HCT116 (cell line): ENCODE measurements at regions not wholly inside any gene's neighbourhood (a gene's known extent, or its start where the extent isn't known, plus 50 kb on each side); places are given as distances from the start of the nearest gene placed in this dataset.

ENCODE experiments used
- ATAC-seq: fragments of 200-7000 bp; cut with Tn5 transposase; 2 replicates; pipeline ENCODE4 v1.9.1; 2020; ENCODE audit warnings: mild to moderate bottlenecking, moderate library complexity
- BruUV-seq: library from RNA; stranded (reverse); fragments of 400-500 nt; replicated peaks from 2 replicates; lab custom pipeline; 2021; lab: Mats Ljungman, UMichigan
- CTCF ChIA-PET: fragments of 300-600 bp; sonication (Branson Sonifier 250); formaldehyde crosslinking; loops from one replicate; lab custom pipeline; 2021; ENCODE audit warnings: antibody characterized with exemption; lab: Charles Lee
- POLR2A ChIA-PET: fragments of 300-600, 350-600 bp; sonication (Branson Sonifier 250); formaldehyde crosslinking; loops from one replicate; lab custom pipeline; 2021; ENCODE audit warnings: antibody characterized with exemption; lab: Charles Lee
- RAD21 ChIA-PET, 2 experiments: fragments of 300-600 bp; sonication (Branson Sonifier 250); formaldehyde crosslinking; loops; one replicate each; lab custom pipeline; 2023; ENCODE audit warnings: low total read pairs in 2 of 2; ENCODE audit not compliant: uncharacterized antibody in 2 of 2, unreplicated experiment in 2 of 2, low non-redundant PET in 1 of 2; lab: Charles Lee
- DNase-seq: peaks from one replicate; pipeline ENCODE4 v3.0.0-alpha.2; 2010; ENCODE audit warnings: low read depth, low spot score
- H2AFZ ChIP-seq: fragments of 200-600 bp; shearing (Covaris generic), sonication (generic); 2 replicates; pipeline ENCODE4 v1.6.1; 2017; ENCODE audit warnings: low read depth, mixed run types, mixed read lengths, antibody characterized with exemption, low read length; ENCODE audit not compliant: poor library complexity, severe bottlenecking
- H3K27ac ChIP-seq: 2 replicates; pipeline ENCODE4 v1.5.1; 2012; ENCODE audit warnings: low read depth, low read length
- H3K27me3 ChIP-seq: fragments of 200-600 bp; sonication (generic); 2 replicates; pipeline ENCODE4 v1.6.1; 2016; ENCODE audit warnings: mixed run types, low read length, mixed read lengths; ENCODE audit not compliant: insufficient read depth
- H3K36me3 ChIP-seq, 2 experiments: fragments of 200-500 bp in 1 of 2; fragments of 200-600 bp in 1 of 2; sonication (Bioruptor generic) in 1 of 2; sonication (generic) in 1 of 2; 2 replicates each; pipeline versions ENCODE4 v1.5.1 to v1.6.1; 2014 to 2016; ENCODE audit warnings: low read length in 2 of 2, inconsistent platforms in 1 of 2, mixed read lengths in 1 of 2, mixed run types in 1 of 2; ENCODE audit not compliant: insufficient read depth in 2 of 2, control insufficient read depth in 1 of 2
- H3K4me1 ChIP-seq, 2 experiments: fragments of 200-600 bp in 1 of 2; sonication (generic) in 1 of 2; 2 replicates each; pipeline versions ENCODE4 v1.5.1 to v1.6.1; 2012 to 2017; ENCODE audit warnings: low read length in 2 of 2, inconsistent platforms in 1 of 2, mild to moderate bottlenecking in 1 of 2, mixed read lengths in 1 of 2, mixed run types in 1 of 2, moderate library complexity in 1 of 2; ENCODE audit not compliant: insufficient read depth in 2 of 2, control insufficient read depth in 1 of 2
- H3K4me2 ChIP-seq: fragments of 200-600 bp; sonication (generic); 2 replicates; pipeline ENCODE4 v1.6.1; 2017; ENCODE audit warnings: mixed run types, low read length, mixed read lengths
- H3K4me3 ChIP-seq, 2 experiments: fragments of 200-600 bp in 1 of 2; sonication (generic) in 1 of 2; replicated peaks in 1 of 2; 2 replicates each; pipeline ENCODE4 v1.5.1; 2011 to 2016; ENCODE audit warnings: low read length in 2 of 2, control low read depth in 1 of 2, low read depth in 1 of 2, mild to moderate bottlenecking in 1 of 2, mixed read lengths in 1 of 2, mixed run types in 1 of 2
- H3K79me2 ChIP-seq: fragments of 200-600 bp; sonication (generic); 2 replicates; pipeline ENCODE4 v1.6.1; 2017; ENCODE audit warnings: mild to moderate bottlenecking, mixed run types, low read length, moderate library complexity, mixed read lengths; ENCODE audit not compliant: insufficient read depth
- H3K9ac ChIP-seq: fragments of 200-600 bp; sonication (generic); 2 replicates; pipeline ENCODE4 v1.6.1; 2016; ENCODE audit warnings: low read length, mixed read lengths
- H3K9me2 ChIP-seq: fragments of 200-600 bp; sonication (generic), shearing (Covaris generic); 2 replicates; pipeline ENCODE4 v1.6.1; 2017; ENCODE audit warnings: mixed run types, mild to moderate bottlenecking, moderate library complexity; ENCODE audit not compliant: insufficient read depth
- H3K9me3 ChIP-seq, 2 experiments: fragments of 200-500 bp in 1 of 2; fragments of 200-600 bp in 1 of 2; sonication (Bioruptor generic) in 1 of 2; sonication (generic) in 1 of 2; 2 replicates each; pipeline ENCODE4 v1.6.1; 2014 to 2017; ENCODE audit warnings: low read length in 2 of 2, mixed read lengths in 2 of 2, inconsistent platforms in 1 of 2, low read depth in 1 of 2, mild to moderate bottlenecking in 1 of 2, mixed run types in 1 of 2, moderate library complexity in 1 of 2; ENCODE audit not compliant: control insufficient read depth in 1 of 2, insufficient read depth in 1 of 2
- H4K20me1 ChIP-seq: fragments of 200-600 bp; sonication (generic), shearing (Covaris generic); 2 replicates; pipeline ENCODE4 v1.6.1; 2017; ENCODE audit warnings: mixed run types, mild to moderate bottlenecking, moderate library complexity; ENCODE audit not compliant: insufficient read depth
- CBX3 ChIP-seq: IDR thresholded peaks from 2 replicates; pipeline ENCODE4 v1.6.1; 2012; ENCODE audit warnings: low read depth
- CEBPB ChIP-seq: IDR thresholded peaks from 2 replicates; pipeline ENCODE4 v1.6.1; 2012; ENCODE audit warnings: low read depth
- EGR1 ChIP-seq: IDR thresholded peaks from 2 replicates; pipeline ENCODE4 v1.6.1; 2012; ENCODE audit warnings: low read depth
- ELF1 ChIP-seq: IDR thresholded peaks from 2 replicates; pipeline ENCODE4 v1.6.1; 2012; ENCODE audit warnings: low read depth, borderline replicate concordance
- EZH2 ChIP-seq: fragments of 200-600 bp; sonication (generic); IDR thresholded peaks from 2 replicates; pipeline ENCODE4 v1.6.1; 2017; ENCODE audit warnings: antibody characterized with exemption, mixed run types
- FOSL1 ChIP-seq: IDR thresholded peaks from 2 replicates; pipeline ENCODE4 v1.6.1; 2012; ENCODE audit warnings: low read depth
- JUND ChIP-seq: IDR thresholded peaks from 2 replicates; pipeline ENCODE4 v1.6.1; 2012
- POLR2A ChIP-seq: IDR thresholded peaks from 2 replicates; pipeline ENCODE4 v1.7.0; 2011; ENCODE audit warnings: borderline replicate concordance; ENCODE audit not compliant: insufficient read depth, insufficient read length; ENCODE audit errors: extremely low read depth
- RAD21 ChIP-seq: IDR thresholded peaks from 2 replicates; pipeline ENCODE4 v1.6.1; 2012; ENCODE audit warnings: low read depth, mild to moderate bottlenecking
- SIN3A ChIP-seq: IDR thresholded peaks from 2 replicates; pipeline ENCODE4 v1.6.1; 2012; ENCODE audit warnings: low read depth
- ZFX ChIP-seq: fragments of 450-650 bp; IDR thresholded peaks from 2 replicates; pipeline ENCODE4 v1.6.1; 2017
- ZNF274 ChIP-seq: fragments of 200-500 bp; sonication (Bioruptor generic); IDR thresholded peaks from 2 replicates; pipeline ENCODE4 v1.6.1; 2014; ENCODE audit warnings: mild to moderate bottlenecking, low read depth, low read length, inconsistent platforms
- intact Hi-C: fragments of 100-400 bp; cut with micrococcal nuclease; formaldehyde crosslinking; loops from 2 replicates; pipeline ENCODE4 v1.10.0; 2022
- TF ChIP-seq, protein P1 (sequence below): IDR thresholded peaks from 2 replicates; pipeline ENCODE4 v1.6.1; 2011; ENCODE audit warnings: mild to moderate bottlenecking, low read length, moderate library complexity; ENCODE audit not compliant: insufficient replicate concordance; ENCODE audit errors: extremely low read depth
- TF ChIP-seq, protein P2 (sequence below), 3 experiments: fragments of 200-600 bp in 1 of 3; sonication (generic) in 1 of 3; IDR thresholded peaks in 2 of 3; conservative IDR thresholded peaks in 1 of 3; 2 replicates each; pipeline ENCODE4 v1.5.1; 2012 to 2017; ENCODE audit warnings: low read depth in 2 of 3, low read length in 2 of 3, antibody characterized with exemption in 1 of 3, borderline replicate concordance in 1 of 3, control low read depth in 1 of 3, mild to moderate bottlenecking in 1 of 3, mixed read lengths in 1 of 3, mixed run types in 1 of 3, moderate library complexity in 1 of 3; ENCODE audit not compliant: insufficient read depth in 1 of 3
- TF ChIP-seq, protein P3 (sequence below): IDR thresholded peaks from 2 replicates; pipeline ENCODE4 v1.6.1; 2012; ENCODE audit warnings: low read depth
- TF ChIP-seq, protein P4 (sequence below): IDR thresholded peaks from 2 replicates; pipeline ENCODE4 v1.6.1; 2012
- TF ChIP-seq, protein P5 (sequence below): IDR thresholded peaks from 2 replicates; pipeline ENCODE4 v1.6.1; 2012

DNA sequence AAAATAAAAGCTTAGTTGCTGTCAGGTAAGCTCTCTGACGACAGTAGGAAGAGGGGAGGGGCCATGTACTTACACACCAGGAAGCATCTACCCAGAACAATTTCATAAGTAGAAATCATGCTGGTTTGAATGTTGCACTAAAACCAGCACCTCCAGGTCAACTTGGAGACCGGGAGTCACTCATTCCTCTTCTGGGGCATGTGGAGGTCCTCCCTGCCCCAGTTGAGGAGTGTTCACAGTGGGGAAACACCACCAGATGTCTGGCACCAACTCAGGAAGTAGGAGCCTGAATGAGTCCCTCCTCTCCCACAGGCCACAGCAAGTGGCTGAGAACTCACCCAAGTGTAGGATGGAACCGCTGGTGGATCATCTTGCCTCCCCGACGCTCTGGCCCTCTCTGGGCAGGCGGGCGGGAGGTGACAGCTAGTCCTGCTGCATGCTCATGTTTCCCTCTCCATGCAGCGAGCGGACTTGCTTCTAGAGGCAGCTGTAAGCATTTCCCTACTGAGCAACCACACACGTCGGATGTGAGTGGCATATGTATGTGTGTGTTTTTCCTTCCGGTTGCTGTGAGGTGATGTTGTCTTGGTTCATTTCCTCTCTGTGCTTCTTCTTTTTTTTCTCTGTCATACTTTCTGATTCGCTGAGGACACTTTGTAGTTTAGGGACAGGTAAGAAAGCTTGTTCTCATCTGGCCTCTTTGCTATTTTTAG, 149.5 kb upstream of the NEDD9 start:
- H3K4me2 ChIP-seq, result no peak overlapping the region
- H3K79me2 ChIP-seq, result no peaks in the 10 kb centered on the region
- intact Hi-C loops, result no loop called here
- H2AFZ ChIP-seq, result no peak overlapping the region
- no peaks in the 10 kb centered on the region for H3K36me3 ChIP-seq
- no peak overlapping the region for H3K4me3 ChIP-seq
- no peaks in the 10 kb centered on the region for H3K9me2 ChIP-seq
- H3K9me3 ChIP-seq, result no peaks in the 10 kb centered on the region
- no peak overlapping the region for H3K27ac ChIP-seq
- TF ChIP-seq POLR2A (no peak), SIN3A (no peak), ZNF274 (no peak), RAD21 (no peak), ZFX (no peak), CEBPB (no peak), EZH2 (no peak), JUND (no peak), ELF1 (no peak), CBX3 (no peak), FOSL1 (no peak), EGR1 (no peak)
- TF ChIP-seq, protein P1, sequence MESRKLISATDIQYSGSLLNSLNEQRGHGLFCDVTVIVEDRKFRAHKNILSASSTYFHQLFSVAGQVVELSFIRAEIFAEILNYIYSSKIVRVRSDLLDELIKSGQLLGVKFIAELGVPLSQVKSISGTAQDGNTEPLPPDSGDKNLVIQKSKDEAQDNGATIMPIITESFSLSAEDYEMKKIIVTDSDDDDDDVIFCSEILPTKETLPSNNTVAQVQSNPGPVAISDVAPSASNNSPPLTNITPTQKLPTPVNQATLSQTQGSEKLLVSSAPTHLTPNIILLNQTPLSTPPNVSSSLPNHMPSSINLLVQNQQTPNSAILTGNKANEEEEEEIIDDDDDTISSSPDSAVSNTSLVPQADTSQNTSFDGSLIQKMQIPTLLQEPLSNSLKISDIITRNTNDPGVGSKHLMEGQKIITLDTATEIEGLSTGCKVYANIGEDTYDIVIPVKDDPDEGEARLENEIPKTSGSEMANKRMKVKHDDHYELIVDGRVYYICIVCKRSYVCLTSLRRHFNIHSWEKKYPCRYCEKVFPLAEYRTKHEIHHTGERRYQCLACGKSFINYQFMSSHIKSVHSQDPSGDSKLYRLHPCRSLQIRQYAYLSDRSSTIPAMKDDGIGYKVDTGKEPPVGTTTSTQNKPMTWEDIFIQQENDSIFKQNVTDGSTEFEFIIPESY, result no peak
- TF ChIP-seq, protein P2, sequence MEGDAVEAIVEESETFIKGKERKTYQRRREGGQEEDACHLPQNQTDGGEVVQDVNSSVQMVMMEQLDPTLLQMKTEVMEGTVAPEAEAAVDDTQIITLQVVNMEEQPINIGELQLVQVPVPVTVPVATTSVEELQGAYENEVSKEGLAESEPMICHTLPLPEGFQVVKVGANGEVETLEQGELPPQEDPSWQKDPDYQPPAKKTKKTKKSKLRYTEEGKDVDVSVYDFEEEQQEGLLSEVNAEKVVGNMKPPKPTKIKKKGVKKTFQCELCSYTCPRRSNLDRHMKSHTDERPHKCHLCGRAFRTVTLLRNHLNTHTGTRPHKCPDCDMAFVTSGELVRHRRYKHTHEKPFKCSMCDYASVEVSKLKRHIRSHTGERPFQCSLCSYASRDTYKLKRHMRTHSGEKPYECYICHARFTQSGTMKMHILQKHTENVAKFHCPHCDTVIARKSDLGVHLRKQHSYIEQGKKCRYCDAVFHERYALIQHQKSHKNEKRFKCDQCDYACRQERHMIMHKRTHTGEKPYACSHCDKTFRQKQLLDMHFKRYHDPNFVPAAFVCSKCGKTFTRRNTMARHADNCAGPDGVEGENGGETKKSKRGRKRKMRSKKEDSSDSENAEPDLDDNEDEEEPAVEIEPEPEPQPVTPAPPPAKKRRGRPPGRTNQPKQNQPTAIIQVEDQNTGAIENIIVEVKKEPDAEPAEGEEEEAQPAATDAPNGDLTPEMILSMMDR (IDR thresholded peaks at IDR 0.05 in 2 of 3, conservative IDR thresholded peaks at IDR 0.05 in 1 of 3; ENCODE audit: borderline replicate concordance in 1 of 3, insufficient read depth in 1 of 3, low read depth in 2 of 3, low read length in 2 of 3), result no peak
- TF ChIP-seq, protein P3, sequence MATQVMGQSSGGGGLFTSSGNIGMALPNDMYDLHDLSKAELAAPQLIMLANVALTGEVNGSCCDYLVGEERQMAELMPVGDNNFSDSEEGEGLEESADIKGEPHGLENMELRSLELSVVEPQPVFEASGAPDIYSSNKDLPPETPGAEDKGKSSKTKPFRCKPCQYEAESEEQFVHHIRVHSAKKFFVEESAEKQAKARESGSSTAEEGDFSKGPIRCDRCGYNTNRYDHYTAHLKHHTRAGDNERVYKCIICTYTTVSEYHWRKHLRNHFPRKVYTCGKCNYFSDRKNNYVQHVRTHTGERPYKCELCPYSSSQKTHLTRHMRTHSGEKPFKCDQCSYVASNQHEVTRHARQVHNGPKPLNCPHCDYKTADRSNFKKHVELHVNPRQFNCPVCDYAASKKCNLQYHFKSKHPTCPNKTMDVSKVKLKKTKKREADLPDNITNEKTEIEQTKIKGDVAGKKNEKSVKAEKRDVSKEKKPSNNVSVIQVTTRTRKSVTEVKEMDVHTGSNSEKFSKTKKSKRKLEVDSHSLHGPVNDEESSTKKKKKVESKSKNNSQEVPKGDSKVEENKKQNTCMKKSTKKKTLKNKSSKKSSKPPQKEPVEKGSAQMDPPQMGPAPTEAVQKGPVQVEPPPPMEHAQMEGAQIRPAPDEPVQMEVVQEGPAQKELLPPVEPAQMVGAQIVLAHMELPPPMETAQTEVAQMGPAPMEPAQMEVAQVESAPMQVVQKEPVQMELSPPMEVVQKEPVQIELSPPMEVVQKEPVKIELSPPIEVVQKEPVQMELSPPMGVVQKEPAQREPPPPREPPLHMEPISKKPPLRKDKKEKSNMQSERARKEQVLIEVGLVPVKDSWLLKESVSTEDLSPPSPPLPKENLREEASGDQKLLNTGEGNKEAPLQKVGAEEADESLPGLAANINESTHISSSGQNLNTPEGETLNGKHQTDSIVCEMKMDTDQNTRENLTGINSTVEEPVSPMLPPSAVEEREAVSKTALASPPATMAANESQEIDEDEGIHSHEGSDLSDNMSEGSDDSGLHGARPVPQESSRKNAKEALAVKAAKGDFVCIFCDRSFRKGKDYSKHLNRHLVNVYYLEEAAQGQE, result no peak
- TF ChIP-seq, protein P4, sequence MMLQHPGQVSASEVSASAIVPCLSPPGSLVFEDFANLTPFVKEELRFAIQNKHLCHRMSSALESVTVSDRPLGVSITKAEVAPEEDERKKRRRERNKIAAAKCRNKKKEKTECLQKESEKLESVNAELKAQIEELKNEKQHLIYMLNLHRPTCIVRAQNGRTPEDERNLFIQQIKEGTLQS, result no peak
- TF ChIP-seq, protein P5, sequence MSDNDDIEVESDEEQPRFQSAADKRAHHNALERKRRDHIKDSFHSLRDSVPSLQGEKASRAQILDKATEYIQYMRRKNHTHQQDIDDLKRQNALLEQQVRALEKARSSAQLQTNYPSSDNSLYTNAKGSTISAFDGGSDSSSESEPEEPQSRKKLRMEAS, result no peak
- H3K9ac ChIP-seq, result no peak overlapping the region
- ChIA-PET RAD21 (no interaction called here), CTCF (no interaction called here), POLR2A (no interaction called here)
- BruUV-seq, result no TSS peak
- H4K20me1 ChIP-seq, result no peaks in the 10 kb centered on the region
- ATAC-seq, result no peak
- no peak for DNase-seq
- H3K4me1 ChIP-seq, result no peaks in the 10 kb centered on the region
- H3K27me3 ChIP-seq, result peaks cover 7% of the 10 kb centered on the region; the same call in 1 of the 2 replicates
